GM23338 (cell line): ENCODE measurements at regions not wholly inside any gene's neighbourhood (a gene's known extent, or its start where the extent isn't known, plus 50 kb on each side); places are given as distances from the start of the nearest gene placed in this dataset.
A peak's percentile ranks its signal among the peaks of the same experiment; 100 is the strongest.

Source experiments
- ATAC-seq: fragments of 200-7000 bp; cut with Tn5 transposase; 3 replicates; pipeline ENCODE4 v1.9.1; 2020
- DNase-seq: peaks from one replicate; pipeline ENCODE4 v3.0.0-alpha.2; 2015; ENCODE audit warnings: low spot score
- H2AFZ ChIP-seq: fragments of 200-600 bp; sonication (generic); 2 replicates; pipeline ENCODE4 v1.8.0; 2016; ENCODE audit warnings: antibody characterized with exemption, mild to moderate bottlenecking, moderate library complexity
- H3F3A ChIP-seq: fragments of 200-600 bp; sonication (generic); replicated peaks from 2 replicates; pipeline ENCODE4 v1.8.0; 2017; ENCODE audit warnings: antibody characterized with exemption, mixed run types, low read depth
- H3K27ac ChIP-seq: fragments of 200-600 bp; sonication (generic); 2 replicates; pipeline ENCODE4 v1.6.1; 2016; ENCODE audit warnings: low read depth
- H3K27me3 ChIP-seq: fragments of 200-600 bp; sonication (generic); 2 replicates; pipeline ENCODE4 v1.8.0; 2016; ENCODE audit warnings: mild to moderate bottlenecking, mixed run types, moderate library complexity; ENCODE audit not compliant: insufficient read depth
- H3K36me3 ChIP-seq: fragments of 200-600 bp; sonication (generic); 2 replicates; pipeline ENCODE4 v1.8.0; 2016; ENCODE audit warnings: mild to moderate bottlenecking; ENCODE audit not compliant: insufficient read depth
- H3K4me1 ChIP-seq: fragments of 200-600 bp; sonication (generic); 2 replicates; pipeline ENCODE4 v1.8.0; 2016; ENCODE audit warnings: mild to moderate bottlenecking, moderate library complexity; ENCODE audit not compliant: insufficient read depth
- H3K4me2 ChIP-seq: fragments of 200-600 bp; sonication (generic); 2 replicates; pipeline ENCODE4 v1.7.1; 2017; ENCODE audit warnings: mixed run types
- H3K4me3 ChIP-seq: fragments of 200-600 bp; sonication (generic); 2 replicates; pipeline ENCODE4 v1.6.1; 2016; ENCODE audit warnings: mixed run types
- H3K79me2 ChIP-seq: fragments of 200-600 bp; sonication (generic); replicated peaks from 2 replicates; pipeline ENCODE4 v1.8.0; 2017; ENCODE audit warnings: mild to moderate bottlenecking; ENCODE audit not compliant: insufficient read depth
- H3K9me2 ChIP-seq: fragments of 200-600 bp; sonication (generic); 2 replicates; pipeline ENCODE4 v1.8.0; 2017; ENCODE audit not compliant: insufficient read depth
- H4K20me1 ChIP-seq: fragments of 200-600 bp; sonication (generic); replicated peaks from 2 replicates; pipeline ENCODE4 v1.8.0; 2017; ENCODE audit warnings: mild to moderate bottlenecking; ENCODE audit not compliant: insufficient read depth
- H3K27ac Mint-ChIP-seq: 2 replicates; pipeline ENCODE4 v1.8.0; 2020; ENCODE audit warnings: inconsistent platforms, mild to moderate bottlenecking, moderate library complexity, mixed read lengths
- H3K27me3 Mint-ChIP-seq: 3 replicates; pipeline ENCODE4 v1.8.0; 2022; ENCODE audit warnings: low read depth, mild to moderate bottlenecking, moderate library complexity, mixed read lengths, inconsistent platforms; ENCODE audit not compliant: insufficient read depth, poor library complexity
- H3K36me3 Mint-ChIP-seq: 3 replicates; pipeline ENCODE4 v1.8.0; 2021; ENCODE audit warnings: low read depth, mild to moderate bottlenecking, inconsistent platforms, moderate library complexity, mixed read lengths
- H3K4me1 Mint-ChIP-seq: 3 replicates; pipeline ENCODE4 v1.8.0; 2020; ENCODE audit warnings: mild to moderate bottlenecking, inconsistent platforms, mixed read lengths
- H3K4me3 Mint-ChIP-seq: 3 replicates; pipeline ENCODE4 v1.8.0; 2021; ENCODE audit warnings: moderate library complexity, mild to moderate bottlenecking, inconsistent platforms, mixed read lengths
- H3K9me3 Mint-ChIP-seq: 3 replicates; pipeline ENCODE4 v1.8.0; 2020; ENCODE audit warnings: moderate library complexity, mild to moderate bottlenecking, inconsistent platforms, mixed read lengths
- CREB1 ChIP-seq: fragments of 250-450 bp; sonication (Bioruptor Pico); IDR thresholded peaks from 2 replicates; pipeline ENCODE4 v1.5.0; 2020; ENCODE audit warnings: low read depth, mild to moderate bottlenecking, moderate library complexity
- ETS1 ChIP-seq: IDR thresholded peaks from 2 replicates; pipeline ENCODE4 v1.6.1; 2016; ENCODE audit warnings: antibody characterized with exemption
- EZH2 ChIP-seq: fragments of 200-600 bp; sonication (generic); IDR thresholded peaks from one replicate; pipeline ENCODE4 v1.8.0; 2017; ENCODE audit warnings: antibody characterized with exemption, mild to moderate bottlenecking, low read depth; ENCODE audit not compliant: unreplicated experiment
- NANOG ChIP-seq: IDR thresholded peaks from 2 replicates; pipeline ENCODE4 v1.6.1; 2016; ENCODE audit warnings: antibody characterized with exemption, borderline replicate concordance
- POLR2AphosphoS5 ChIP-seq: IDR thresholded peaks from 2 replicates; pipeline ENCODE4 v1.6.1; 2016; ENCODE audit warnings: antibody characterized with exemption, low read depth
- ZNF114 ChIP-seq: fragments of 250-450 bp; sonication (Bioruptor Pico); IDR thresholded peaks from 2 replicates; pipeline ENCODE4 v1.5.0; 2020; ENCODE audit warnings: mild to moderate bottlenecking, moderate library complexity
- ZNF331 ChIP-seq: fragments of 250-450 bp; sonication (Bioruptor Pico); IDR thresholded peaks from 2 replicates; pipeline ENCODE4 v1.5.0; 2020; ENCODE audit warnings: low read depth, mild to moderate bottlenecking, moderate library complexity
- TF ChIP-seq, protein P1 (sequence below): IDR thresholded peaks from one replicate; pipeline ENCODE4 v1.6.1; 2018; ENCODE audit warnings: antibody characterized with exemption; ENCODE audit not compliant: unreplicated experiment
- TF ChIP-seq, protein P2 (sequence below), 2 experiments: fragments of 200-600 bp in 1 of 2; sonication (generic) in 1 of 2; conservative IDR thresholded peaks; 2 replicates each; pipeline versions ENCODE4 v1.5.1 to v1.6.1; 2016 to 2017; ENCODE audit warnings: antibody characterized with exemption in 2 of 2, low read depth in 2 of 2, mild to moderate bottlenecking in 2 of 2, moderate library complexity in 1 of 2
- TF ChIP-seq, protein P3 (sequence below): fragments of 250-450 bp; sonication (Bioruptor Pico); IDR thresholded peaks from 2 replicates; pipeline ENCODE4 v1.5.0; 2020; ENCODE audit warnings: mild to moderate bottlenecking, moderate library complexity

DNA sequence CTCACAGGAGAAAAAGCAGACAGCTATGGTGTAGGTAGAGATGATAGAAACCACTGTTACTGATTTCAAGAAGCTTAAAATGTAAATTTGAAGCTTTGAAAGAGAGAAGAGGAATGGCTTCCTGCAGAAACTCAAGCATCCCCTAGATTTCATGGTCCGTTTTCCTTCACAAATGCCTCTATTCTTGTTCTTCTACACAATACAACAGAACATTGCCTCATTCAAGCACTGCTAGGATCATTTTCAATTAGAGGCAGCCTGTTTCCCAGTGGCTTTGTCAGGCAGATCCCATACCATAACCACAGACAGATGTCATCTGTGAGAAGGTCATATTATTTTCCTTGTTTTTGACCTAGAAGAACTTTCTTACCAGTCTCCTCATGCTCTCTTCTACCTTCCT is 77.9 kb upstream of the SPRED1 start (continued):
- TF ChIP-seq, protein P1, sequence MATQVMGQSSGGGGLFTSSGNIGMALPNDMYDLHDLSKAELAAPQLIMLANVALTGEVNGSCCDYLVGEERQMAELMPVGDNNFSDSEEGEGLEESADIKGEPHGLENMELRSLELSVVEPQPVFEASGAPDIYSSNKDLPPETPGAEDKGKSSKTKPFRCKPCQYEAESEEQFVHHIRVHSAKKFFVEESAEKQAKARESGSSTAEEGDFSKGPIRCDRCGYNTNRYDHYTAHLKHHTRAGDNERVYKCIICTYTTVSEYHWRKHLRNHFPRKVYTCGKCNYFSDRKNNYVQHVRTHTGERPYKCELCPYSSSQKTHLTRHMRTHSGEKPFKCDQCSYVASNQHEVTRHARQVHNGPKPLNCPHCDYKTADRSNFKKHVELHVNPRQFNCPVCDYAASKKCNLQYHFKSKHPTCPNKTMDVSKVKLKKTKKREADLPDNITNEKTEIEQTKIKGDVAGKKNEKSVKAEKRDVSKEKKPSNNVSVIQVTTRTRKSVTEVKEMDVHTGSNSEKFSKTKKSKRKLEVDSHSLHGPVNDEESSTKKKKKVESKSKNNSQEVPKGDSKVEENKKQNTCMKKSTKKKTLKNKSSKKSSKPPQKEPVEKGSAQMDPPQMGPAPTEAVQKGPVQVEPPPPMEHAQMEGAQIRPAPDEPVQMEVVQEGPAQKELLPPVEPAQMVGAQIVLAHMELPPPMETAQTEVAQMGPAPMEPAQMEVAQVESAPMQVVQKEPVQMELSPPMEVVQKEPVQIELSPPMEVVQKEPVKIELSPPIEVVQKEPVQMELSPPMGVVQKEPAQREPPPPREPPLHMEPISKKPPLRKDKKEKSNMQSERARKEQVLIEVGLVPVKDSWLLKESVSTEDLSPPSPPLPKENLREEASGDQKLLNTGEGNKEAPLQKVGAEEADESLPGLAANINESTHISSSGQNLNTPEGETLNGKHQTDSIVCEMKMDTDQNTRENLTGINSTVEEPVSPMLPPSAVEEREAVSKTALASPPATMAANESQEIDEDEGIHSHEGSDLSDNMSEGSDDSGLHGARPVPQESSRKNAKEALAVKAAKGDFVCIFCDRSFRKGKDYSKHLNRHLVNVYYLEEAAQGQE: no peak
- TF ChIP-seq ETS1: no peak
- TF ChIP-seq NANOG: no peak
- TF ChIP-seq CREB1: no peak
- TF ChIP-seq POLR2AphosphoS5: no peak
- no peak for TF ChIP-seq ZNF331
- TF ChIP-seq, protein P2, sequence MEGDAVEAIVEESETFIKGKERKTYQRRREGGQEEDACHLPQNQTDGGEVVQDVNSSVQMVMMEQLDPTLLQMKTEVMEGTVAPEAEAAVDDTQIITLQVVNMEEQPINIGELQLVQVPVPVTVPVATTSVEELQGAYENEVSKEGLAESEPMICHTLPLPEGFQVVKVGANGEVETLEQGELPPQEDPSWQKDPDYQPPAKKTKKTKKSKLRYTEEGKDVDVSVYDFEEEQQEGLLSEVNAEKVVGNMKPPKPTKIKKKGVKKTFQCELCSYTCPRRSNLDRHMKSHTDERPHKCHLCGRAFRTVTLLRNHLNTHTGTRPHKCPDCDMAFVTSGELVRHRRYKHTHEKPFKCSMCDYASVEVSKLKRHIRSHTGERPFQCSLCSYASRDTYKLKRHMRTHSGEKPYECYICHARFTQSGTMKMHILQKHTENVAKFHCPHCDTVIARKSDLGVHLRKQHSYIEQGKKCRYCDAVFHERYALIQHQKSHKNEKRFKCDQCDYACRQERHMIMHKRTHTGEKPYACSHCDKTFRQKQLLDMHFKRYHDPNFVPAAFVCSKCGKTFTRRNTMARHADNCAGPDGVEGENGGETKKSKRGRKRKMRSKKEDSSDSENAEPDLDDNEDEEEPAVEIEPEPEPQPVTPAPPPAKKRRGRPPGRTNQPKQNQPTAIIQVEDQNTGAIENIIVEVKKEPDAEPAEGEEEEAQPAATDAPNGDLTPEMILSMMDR (conservative IDR thresholded peaks at IDR 0.05; ENCODE audit: low read depth in 2 of 2): no peak

DNA sequence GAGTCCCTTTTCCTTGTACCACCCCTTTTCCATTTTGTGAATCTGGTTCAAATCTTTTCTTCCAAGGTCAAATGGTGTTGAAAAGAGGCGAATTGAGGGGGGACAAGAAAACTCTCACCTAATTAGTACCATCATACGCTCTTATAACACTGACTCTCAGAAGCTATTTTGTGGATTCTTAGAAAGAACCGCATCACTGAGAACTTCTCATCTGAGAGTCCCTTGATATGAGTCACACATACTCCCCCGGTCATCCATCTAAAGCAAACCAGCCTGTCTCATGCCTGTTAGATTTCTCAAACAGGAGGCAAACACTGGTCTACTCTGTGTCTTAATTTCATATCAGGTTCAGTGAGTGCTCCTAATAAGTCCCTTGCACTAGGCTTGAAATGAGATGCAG is 76.5 kb upstream of the SPRED1 start:
- Histone ChIP-seq H4K20me1 (no peaks in the 10 kb centered on the region), H3K27me3 (no peaks in the 10 kb centered on the region), H3K79me2 (no peaks in the 10 kb centered on the region), H3K27ac (no peak overlapping the region), H3K36me3 (no peaks in the 10 kb centered on the region), H3F3A (no peaks in the 10 kb centered on the region), H3K4me1 (peaks cover 10% of the 10 kb centered on the region), H2AFZ (peak overlapping the region; percentile 19; the same call in 1 of the 2 replicates), H3K4me2 (no peak overlapping the region), H3K9me2 (no peaks in the 10 kb centered on the region), H3K4me3 (no peak overlapping the region)
- no peak overlapping the region for H3K27ac Mint-ChIP-seq
- no peaks in the 10 kb centered on the region for H3K36me3 Mint-ChIP-seq
- no peak overlapping the region for H3K4me3 Mint-ChIP-seq
- peaks cover 2% of the 10 kb centered on the region for H3K27me3 Mint-ChIP-seq
- ATAC-seq (no peak), DNase-seq (no peak)
- peaks cover 3% of the 10 kb centered on the region; the same call in 1 of the 3 replicates for H3K9me3 Mint-ChIP-seq
- H3K4me1 Mint-ChIP-seq: peaks cover 11% of the 10 kb centered on the region; the same call in 2 of the 3 replicates
- TF ChIP-seq ZNF331: no peak
- TF ChIP-seq, protein P3, sequence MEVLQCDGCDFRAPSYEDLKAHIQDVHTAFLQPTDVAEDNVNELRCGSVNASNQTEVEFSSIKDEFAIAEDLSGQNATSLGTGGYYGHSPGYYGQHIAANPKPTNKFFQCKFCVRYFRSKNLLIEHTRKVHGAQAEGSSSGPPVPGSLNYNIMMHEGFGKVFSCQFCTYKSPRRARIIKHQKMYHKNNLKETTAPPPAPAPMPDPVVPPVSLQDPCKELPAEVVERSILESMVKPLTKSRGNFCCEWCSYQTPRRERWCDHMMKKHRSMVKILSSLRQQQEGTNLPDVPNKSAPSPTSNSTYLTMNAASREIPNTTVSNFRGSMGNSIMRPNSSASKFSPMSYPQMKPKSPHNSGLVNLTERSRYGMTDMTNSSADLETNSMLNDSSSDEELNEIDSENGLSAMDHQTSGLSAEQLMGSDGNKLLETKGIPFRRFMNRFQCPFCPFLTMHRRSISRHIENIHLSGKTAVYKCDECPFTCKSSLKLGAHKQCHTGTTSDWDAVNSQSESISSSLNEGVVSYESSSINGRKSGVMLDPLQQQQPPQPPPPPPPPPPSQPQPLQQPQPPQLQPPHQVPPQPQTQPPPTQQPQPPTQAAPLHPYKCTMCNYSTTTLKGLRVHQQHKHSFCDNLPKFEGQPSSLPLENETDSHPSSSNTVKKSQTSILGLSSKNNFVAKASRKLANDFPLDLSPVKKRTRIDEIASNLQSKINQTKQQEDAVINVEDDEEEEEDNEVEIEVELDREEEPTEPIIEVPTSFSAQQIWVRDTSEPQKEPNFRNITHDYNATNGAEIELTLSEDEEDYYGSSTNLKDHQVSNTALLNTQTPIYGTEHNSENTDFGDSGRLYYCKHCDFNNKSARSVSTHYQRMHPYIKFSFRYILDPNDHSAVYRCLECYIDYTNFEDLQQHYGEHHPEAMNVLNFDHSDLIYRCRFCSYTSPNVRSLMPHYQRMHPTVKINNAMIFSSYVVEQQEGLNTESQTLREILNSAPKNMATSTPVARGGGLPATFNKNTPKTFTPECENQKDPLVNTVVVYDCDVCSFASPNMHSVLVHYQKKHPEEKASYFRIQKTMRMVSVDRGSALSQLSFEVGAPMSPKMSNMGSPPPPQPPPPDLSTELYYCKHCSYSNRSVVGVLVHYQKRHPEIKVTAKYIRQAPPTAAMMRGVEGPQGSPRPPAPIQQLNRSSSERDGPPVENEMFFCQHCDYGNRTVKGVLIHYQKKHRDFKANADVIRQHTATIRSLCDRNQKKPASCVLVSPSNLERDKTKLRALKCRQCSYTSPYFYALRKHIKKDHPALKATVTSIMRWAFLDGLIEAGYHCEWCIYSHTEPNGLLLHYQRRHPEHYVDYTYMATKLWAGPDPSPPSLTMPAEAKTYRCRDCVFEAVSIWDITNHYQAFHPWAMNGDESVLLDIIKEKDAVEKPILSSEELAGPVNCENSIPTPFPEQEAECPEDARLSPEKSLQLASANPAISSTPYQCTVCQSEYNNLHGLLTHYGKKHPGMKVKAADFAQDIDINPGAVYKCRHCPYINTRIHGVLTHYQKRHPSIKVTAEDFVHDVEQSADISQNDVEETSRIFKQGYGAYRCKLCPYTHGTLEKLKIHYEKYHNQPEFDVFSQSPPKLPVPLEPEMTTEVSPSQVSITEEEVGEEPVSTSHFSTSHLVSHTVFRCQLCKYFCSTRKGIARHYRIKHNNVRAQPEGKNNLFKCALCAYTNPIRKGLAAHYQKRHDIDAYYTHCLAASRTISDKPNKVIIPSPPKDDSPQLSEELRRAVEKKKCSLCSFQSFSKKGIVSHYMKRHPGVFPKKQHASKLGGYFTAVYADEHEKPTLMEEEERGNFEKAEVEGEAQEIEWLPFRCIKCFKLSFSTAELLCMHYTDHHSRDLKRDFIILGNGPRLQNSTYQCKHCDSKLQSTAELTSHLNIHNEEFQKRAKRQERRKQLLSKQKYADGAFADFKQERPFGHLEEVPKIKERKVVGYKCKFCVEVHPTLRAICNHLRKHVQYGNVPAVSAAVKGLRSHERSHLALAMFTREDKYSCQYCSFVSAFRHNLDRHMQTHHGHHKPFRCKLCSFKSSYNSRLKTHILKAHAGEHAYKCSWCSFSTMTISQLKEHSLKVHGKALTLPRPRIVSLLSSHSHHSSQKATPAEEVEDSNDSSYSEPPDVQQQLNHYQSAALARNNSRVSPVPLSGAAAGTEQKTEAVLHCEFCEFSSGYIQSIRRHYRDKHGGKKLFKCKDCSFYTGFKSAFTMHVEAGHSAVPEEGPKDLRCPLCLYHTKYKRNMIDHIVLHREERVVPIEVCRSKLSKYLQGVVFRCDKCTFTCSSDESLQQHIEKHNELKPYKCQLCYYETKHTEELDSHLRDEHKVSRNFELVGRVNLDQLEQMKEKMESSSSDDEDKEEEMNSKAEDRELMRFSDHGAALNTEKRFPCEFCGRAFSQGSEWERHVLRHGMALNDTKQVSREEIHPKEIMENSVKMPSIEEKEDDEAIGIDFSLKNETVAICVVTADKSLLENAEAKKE (CRISPR knock-in tag): no peak
- TF ChIP-seq EZH2: no peak
- no peak for TF ChIP-seq ETS1
- TF ChIP-seq ZNF114 (CRISPR knock-in tag): no peak
